ENCODE measurements at regions not wholly inside any gene's neighbourhood (a gene's known extent, or its start where the extent isn't known, plus 50 kb on each side); places are given as distances from the start of the nearest gene placed in this dataset.

DNA sequence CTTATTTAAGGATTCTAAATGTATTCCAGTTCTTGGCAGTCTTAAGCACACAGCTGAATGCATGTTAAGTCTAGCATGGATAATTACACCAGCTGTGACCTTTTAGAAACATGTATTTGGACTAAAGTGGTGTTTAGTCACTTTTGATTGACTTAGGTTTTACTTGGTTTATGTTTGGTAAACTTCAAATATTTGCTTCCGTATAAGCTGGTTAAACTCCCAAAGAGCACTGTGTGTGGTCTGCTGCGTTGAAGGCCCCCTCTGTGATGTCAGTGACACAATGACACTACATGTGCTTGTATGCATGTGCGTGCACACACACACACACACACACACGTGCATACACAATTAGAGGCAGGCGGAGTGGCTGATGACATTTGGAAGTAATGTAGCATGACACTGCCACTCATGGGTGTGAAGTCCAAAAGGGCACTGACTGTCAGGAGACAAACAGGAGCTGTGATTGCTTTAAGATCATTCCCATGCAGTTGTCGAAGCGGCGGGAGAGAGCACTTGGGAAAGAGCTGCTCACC lies 156.1 kb upstream of the CDH13 start:
- no peaks in the 10 kb centered on the region for H3K9me3 ChIP-seq (replicated peaks; ENCODE audit: control insufficient read depth, insufficient read depth, low read depth, low read length)
- no peaks in the 10 kb centered on the region for H4K20me1 ChIP-seq (replicated peaks; ENCODE audit: control insufficient read depth, insufficient read depth, low read length)
- no peak overlapping the region for H3K4me3 ChIP-seq
- no TSS peak for BruUV-seq (replicated peaks)
- ATAC-seq = no peak
- H3K79me2 ChIP-seq (ENCODE audit: control insufficient read depth, insufficient read depth, low read length) = no peaks in the 10 kb centered on the region
- H3K4me1 ChIP-seq (replicated peaks in 1 of 2; ENCODE audit: control insufficient read depth in 2 of 2, insufficient read depth in 2 of 2, low read length in 2 of 2) = no peaks in the 10 kb centered on the region
- no peak overlapping the region for H2AFZ ChIP-seq (ENCODE audit: low read depth, low read length)
- H3K36me3 ChIP-seq (ENCODE audit: control insufficient read depth, insufficient read depth, low read length) = no peaks in the 10 kb centered on the region
- no peak overlapping the region for H3K4me2 ChIP-seq (ENCODE audit: insufficient read depth, low read length)
- peaks cover 0 to 3% of the 10 kb centered on the region in 2 experiments; a peak in 1 of 5 replicates for H3K27me3 ChIP-seq (ENCODE audit: control insufficient read depth in 2 of 2, insufficient read depth in 2 of 2, low read length in 2 of 2)
- H3K9ac ChIP-seq (ENCODE audit: insufficient read depth in 1 of 2, low read depth in 2 of 2, low read length in 2 of 2) = no peak overlapping the region
- ChIA-PET POLR2A (no interaction called here), CTCF (ENCODE audit: low intra/inter-chr PET ratio) (no interaction called here)
- FAIRE-seq = no peak
- 3% methylated on average over 8 of the region's 8 CpGs for WGBS (ENCODE audit: insufficient coverage, low coverage, missing lambda C conversion rate)
- TF ChIP-seq, protein P1, sequence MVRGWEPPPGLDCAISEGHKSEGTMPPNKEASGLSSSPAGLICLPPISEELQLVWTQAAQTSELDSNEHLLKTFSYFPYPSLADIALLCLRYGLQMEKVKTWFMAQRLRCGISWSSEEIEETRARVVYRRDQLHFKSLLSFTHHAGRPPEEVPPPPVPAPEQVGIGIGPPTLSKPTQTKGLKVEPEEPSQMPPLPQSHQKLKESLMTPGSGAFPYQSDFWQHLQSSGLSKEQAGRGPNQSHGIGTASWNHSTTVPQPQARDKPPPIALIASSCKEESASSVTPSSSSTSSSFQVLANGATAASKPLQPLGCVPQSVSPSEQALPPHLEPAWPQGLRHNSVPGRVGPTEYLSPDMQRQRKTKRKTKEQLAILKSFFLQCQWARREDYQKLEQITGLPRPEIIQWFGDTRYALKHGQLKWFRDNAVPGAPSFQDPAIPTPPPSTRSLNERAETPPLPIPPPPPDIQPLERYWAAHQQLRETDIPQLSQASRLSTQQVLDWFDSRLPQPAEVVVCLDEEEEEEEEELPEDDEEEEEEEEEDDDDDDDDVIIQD (CRISPR knock-in tag; IDR thresholded peaks at IDR 0.05) = no peak
- TF ChIP-seq HDAC2 (IDR thresholded peaks at IDR 0.05) = no peak
- TF ChIP-seq, protein P2, sequence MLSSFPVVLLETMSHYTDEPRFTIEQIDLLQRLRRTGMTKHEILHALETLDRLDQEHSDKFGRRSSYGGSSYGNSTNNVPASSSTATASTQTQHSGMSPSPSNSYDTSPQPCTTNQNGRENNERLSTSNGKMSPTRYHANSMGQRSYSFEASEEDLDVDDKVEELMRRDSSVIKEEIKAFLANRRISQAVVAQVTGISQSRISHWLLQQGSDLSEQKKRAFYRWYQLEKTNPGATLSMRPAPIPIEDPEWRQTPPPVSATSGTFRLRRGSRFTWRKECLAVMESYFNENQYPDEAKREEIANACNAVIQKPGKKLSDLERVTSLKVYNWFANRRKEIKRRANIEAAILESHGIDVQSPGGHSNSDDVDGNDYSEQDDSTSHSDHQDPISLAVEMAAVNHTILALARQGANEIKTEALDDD (IDR thresholded peaks at IDR 0.05) = no peak
- no peak for TF ChIP-seq ZNF3 (CRISPR knock-in tag; IDR thresholded peaks at IDR 0.05)
- no peak for TF ChIP-seq FOXJ3 (CRISPR knock-in tag; IDR thresholded peaks at IDR 0.05)
- TF ChIP-seq NRF1 (conservative IDR thresholded peaks at IDR 0.05 in 1 of 2, IDR thresholded peaks at IDR 0.05 in 1 of 2) = no peak
- no peak for TF ChIP-seq ARNT (IDR thresholded peaks at IDR 0.05)
- TF ChIP-seq PPARD (CRISPR knock-in tag; IDR thresholded peaks at IDR 0.05) = no peak
- TF ChIP-seq CBFB (CRISPR knock-in tag; IDR thresholded peaks at IDR 0.05) = no peak
- no peak for TF ChIP-seq ZBTB17 (CRISPR knock-in tag; IDR thresholded peaks at IDR 0.05)
- no peak for TF ChIP-seq PURB (CRISPR knock-in tag; IDR thresholded peaks at IDR 0.05; ENCODE audit: low read depth)
- TF ChIP-seq BMI1 (IDR thresholded peaks at IDR 0.05; ENCODE audit: low read length) = no peak
- H3K9me1 ChIP-seq (ENCODE audit: control insufficient read depth, insufficient read depth, low read length) = no peaks in the 10 kb centered on the region
- in situ Hi-C loops (cut with MboI) = no loop called here
- H3K27ac ChIP-seq (ENCODE audit: extremely low read depth, low read depth, low read length) = no peak overlapping the region
- intact Hi-C loops (cut with micrococcal nuclease) = no loop called here
- no peak for DNase-seq (ENCODE audit: extremely low read depth in 1 of 4, low spot score in 3 of 4)

Data from K562 (cell line).